ENCODE measurements at regions not wholly inside any gene's neighbourhood (a gene's known extent, or its start where the extent isn't known, plus 50 kb on each side); places are given as distances from the start of the nearest gene placed in this dataset.

- FAIRE-seq (no peak), DNase-seq (ENCODE audit: low read depth in 1 of 2, low spot score in 2 of 2) (no peak)
- Histone ChIP-seq H3K4me3 (ENCODE audit: extremely low read depth in 1 of 4, insufficient read depth in 2 of 4, low read depth in 3 of 4, low read length in 4 of 4) (no peak overlapping the region), H4K5ac (ENCODE audit: insufficient read length, low read depth, low read length) (no peak overlapping the region), H4K20me1 (replicated peaks in 1 of 2; ENCODE audit: control insufficient read depth in 1 of 2, insufficient read depth in 2 of 2, low read length in 2 of 2) (no peaks in the 10 kb centered on the region), H3K79me2 (ENCODE audit: control insufficient read depth in 1 of 2, insufficient read depth in 2 of 2, low read length in 2 of 2) (no peaks in the 10 kb centered on the region), H3K36me3 (ENCODE audit: control insufficient read depth in 2 of 4, insufficient read depth in 4 of 4, low read length in 3 of 4) (no peaks in the 10 kb centered on the region), H3K4me2 (ENCODE audit: insufficient read depth in 1 of 2, low read depth in 2 of 2, low read length in 2 of 2) (no peak overlapping the region), H2AFZ (ENCODE audit: low read length) (no peak overlapping the region), H3K27ac (ENCODE audit: low read depth, low read length) (no peak overlapping the region), H4K91ac (replicated peaks; ENCODE audit: insufficient read length, low read length) (no peak overlapping the region), H3K27me3 (replicated peaks in 1 of 4; ENCODE audit: control insufficient read depth in 3 of 4, extremely low read depth in 1 of 4, insufficient read depth in 3 of 4, low read length in 3 of 4) (no peaks in the 10 kb centered on the region), H3K18ac (ENCODE audit: extremely low read depth, low read length) (no peak overlapping the region), H2BK20ac (ENCODE audit: low read length) (no peak overlapping the region), H3K56ac (replicated peaks; ENCODE audit: insufficient read length, low read depth, low read length) (no peak overlapping the region), H3K23ac (ENCODE audit: insufficient read length) (no peak overlapping the region), H2BK15ac (ENCODE audit: low read length) (no peak overlapping the region), H2BK5ac (ENCODE audit: low read depth, low read length) (no peak overlapping the region), H3K14ac (ENCODE audit: insufficient read length) (no peak overlapping the region), H3K9ac (replicated peaks in 1 of 4; ENCODE audit: extremely low read depth in 1 of 4, low read depth in 3 of 4, low read length in 3 of 4) (no peak overlapping the region), H3K23me2 (ENCODE audit: low read depth, low read length) (no peaks in the 10 kb centered on the region), H2BK12ac (ENCODE audit: low read depth, low read length) (no peak overlapping the region), H3K4ac (replicated peaks; ENCODE audit: insufficient read length, low read depth, low read length) (no peak overlapping the region), H3K9me3 (ENCODE audit: insufficient read depth in 2 of 2, low read depth in 1 of 2, low read length in 1 of 2) (no peaks in the 10 kb centered on the region), H2AK5ac (ENCODE audit: low read depth, low read length) (no peak overlapping the region), H4K8ac (ENCODE audit: extremely low read depth, insufficient read depth, low read length) (no peak overlapping the region), H2BK120ac (replicated peaks; ENCODE audit: low read depth, low read length) (no peak overlapping the region), H3K4me1 (replicated peaks in 1 of 4; ENCODE audit: control insufficient read depth in 3 of 4, insufficient read depth in 4 of 4, low read length in 3 of 4) (0 out of 7 replicates have a peak, but pooled peaks cover 0 to 2% (median 0%) of the 10 kb centered on the region in 4 experiments), H3K79me1 (ENCODE audit: low read depth, low read length) (no peaks in the 10 kb centered on the region)
- ChIA-PET POLR2A (ENCODE audit: partially characterized antibody) (no interaction called here), CTCF (ENCODE audit: partially characterized antibody) (interaction anchor here (0.6 kb wide), 1 partner anchor 1265 kb away, joined by 3 read pairs; no protein-coding TSS in a partner anchor)
- 94% methylated on average over 8 of the region's 8 CpGs; no CpG with 5 or more reads in 1 of the 2 experiments for WGBS, 2 experiments (ENCODE audit: extremely low coverage in 1 of 2, insufficient coverage in 1 of 2, insufficient read length in 1 of 2, insufficient replicate concordance in 2 of 2, low coverage in 1 of 2, low lambda C conversion rate in 2 of 2, missing lambda C conversion rate in 1 of 2)
- TF ChIP-seq TAF7 (optimal IDR thresholded peaks at IDR 0.05; ENCODE audit: borderline replicate concordance, low read depth, low read length) (no peak), RFX5 (IDR thresholded peaks at IDR 0.05; ENCODE audit: borderline replicate concordance, low read depth, low read length) (no peak), TCF12 (IDR thresholded peaks at IDR 0.05; ENCODE audit: low read depth, low read length) (no peak), RBBP5 (IDR thresholded peaks at IDR 0.05; ENCODE audit: borderline replicate concordance, low read depth, low read length) (no peak), POU5F1 (IDR thresholded peaks at IDR 0.05; ENCODE audit: low read depth, low read length) (no peak), BRCA1 (IDR thresholded peaks at IDR 0.05; ENCODE audit: low read depth, low read length) (no peak), CTBP2 (IDR thresholded peaks at IDR 0.05; ENCODE audit: borderline replicate concordance, insufficient read depth, insufficient read length, low read length) (no peak), BACH1 (IDR thresholded peaks at IDR 0.05; ENCODE audit: low read length) (no peak), NRF1 (IDR thresholded peaks at IDR 0.05; ENCODE audit: low read depth, low read length) (no peak), ASH2L (IDR thresholded peaks at IDR 0.05; ENCODE audit: low read length) (no peak), SIRT6 (IDR thresholded peaks at IDR 0.05; ENCODE audit: low read length) (no peak), KDM1A (IDR thresholded peaks at IDR 0.05; ENCODE audit: borderline replicate concordance, low read length) (no peak), KDM5A (IDR thresholded peaks at IDR 0.05; ENCODE audit: low read length) (no peak), SAP30 (IDR thresholded peaks at IDR 0.05; ENCODE audit: insufficient read depth, insufficient replicate concordance, low read length) (no peak)
Measured at GRCh38 chr20:12265662-12266061, 348.0 kb downstream of the BTBD3 start.

All from H1 (cell line).